ENCODE measurements at regions not wholly inside any gene's neighbourhood (a gene's known extent, or its start where the extent isn't known, plus 50 kb on each side); places are given as distances from the start of the nearest gene placed in this dataset.
"Not testable (repeated sequence)": the region's sequence is repeated elsewhere in the genome, so short reads cannot be mapped to it uniquely, and the experiment has no call there.

DNA sequence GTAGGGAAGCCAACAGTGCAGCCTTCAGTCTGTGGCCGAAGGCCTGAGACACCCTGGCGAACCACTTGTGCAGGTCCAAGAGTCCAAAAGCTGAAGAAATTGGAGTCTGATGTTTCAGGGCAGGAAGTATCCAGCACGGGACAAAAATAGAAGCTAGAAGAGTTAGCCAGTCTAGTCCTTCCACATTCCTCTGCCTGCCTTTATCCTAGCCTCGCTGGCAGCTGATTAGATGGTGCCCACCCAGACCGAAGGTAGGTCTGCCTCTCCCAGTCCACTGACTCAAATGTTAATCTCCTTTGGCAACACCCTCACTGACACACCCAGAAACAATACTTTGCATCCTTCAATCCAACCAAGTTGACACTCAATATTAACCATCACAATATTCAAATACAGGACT is 381.6 kb downstream of the TLE1 start:
- not testable (repeated sequence) for TF ChIP-seq CTCF (IDR thresholded peaks at IDR 0.05; ENCODE audit: low read depth, low read length, poor library complexity, severe bottlenecking); EZH2phosphoT487 (IDR thresholded peaks at IDR 0.05; ENCODE audit: borderline replicate concordance, low read length)
